Spleen (tissue), 11 donors: ENCODE measurements at regions not wholly inside any gene's neighbourhood (a gene's known extent, or its start where the extent isn't known, plus 50 kb on each side); places are given as distances from the start of the nearest gene placed in this dataset.

ENCODE experiments used
- DNase-seq: peaks from one replicate; pipeline ENCODE4 v3.0.0-alpha.2; 2020
- H3K27ac ChIP-seq, 8 donors: fragments of 200-600 bp; sonication (generic) in 7 of 8; 1 replicate in 4 of 8; 2 replicates in 4 of 8; pipeline versions ENCODE4 v1.5.0 to v1.8.0; 2016 to 2021; ENCODE audit warnings: inconsistent platforms in 4 of 8, mild to moderate bottlenecking in 4 of 8, moderate library complexity in 1 of 8
- H3K27me3 ChIP-seq, 7 donors: fragments of 200-600 bp; sonication (generic) in 6 of 7; replicated peaks in 1 of 7; 1 replicate in 4 of 7; 2 replicates in 3 of 7; pipeline versions ENCODE4 v1.5.0 to v1.8.0; 2016 to 2021; ENCODE audit warnings: inconsistent platforms in 3 of 7, mild to moderate bottlenecking in 1 of 7
- H3K36me3 ChIP-seq, 6 donors: fragments of 200-600 bp; sonication (generic) in 5 of 6; 1 replicate in 4 of 6; 2 replicates in 2 of 6; pipeline versions ENCODE4 v1.5.0 to v1.8.0; 2016 to 2021; ENCODE audit warnings: inconsistent platforms in 2 of 6
- H3K4me1 ChIP-seq, 6 donors: fragments of 200-600 bp; sonication (generic) in 5 of 6; 1 replicate in 3 of 6; 2 replicates in 3 of 6; pipeline versions ENCODE4 v1.5.0 to v1.8.0; 2016 to 2021; ENCODE audit warnings: inconsistent platforms in 3 of 6
- H3K4me3 ChIP-seq, 8 donors: fragments of 200-600 bp; sonication (generic) in 7 of 8; 1 replicate in 4 of 8; 2 replicates in 4 of 8; pipeline versions ENCODE4 v1.5.0 to v1.8.0; 2016 to 2021; ENCODE audit warnings: inconsistent platforms in 4 of 8, mild to moderate bottlenecking in 4 of 8, moderate library complexity in 2 of 8
- H3K9me3 ChIP-seq, 8 donors: fragments of 200-600 bp; sonication (generic) in 7 of 8; 1 replicate in 4 of 8; 2 replicates in 4 of 8; pipeline versions ENCODE4 v1.5.0 to v1.8.0; 2016 to 2021; ENCODE audit warnings: inconsistent platforms in 4 of 8
- CTCF ChIP-seq, 11 experiments: fragments of 200-600 bp in 7 of 11; fragments of 450-650 bp in 4 of 11; sonication (generic) in 4 of 11; IDR thresholded peaks in 8 of 11; conservative IDR thresholded peaks in 3 of 11; 1 replicate in 7 of 11; 2 replicates in 4 of 11; pipeline versions ENCODE4 v1.4.0 to v1.8.0; 2016 to 2021; ENCODE audit warnings: antibody characterized with exemption in 11 of 11, inconsistent platforms in 4 of 11, mild to moderate bottlenecking in 1 of 11
- POLR2A ChIP-seq, 3 donors: fragments of 450-650 bp; IDR thresholded peaks; one replicate each; pipeline ENCODE4 v1.5.1; 2017; ENCODE audit warnings: antibody characterized with exemption in 3 of 3, mild to moderate bottlenecking in 1 of 3
- POLR2AphosphoS5 ChIP-seq, 3 donors: sonication (generic); formaldehyde crosslinking; IDR thresholded peaks; one replicate each; pipeline ENCODE4 v1.5.1; 2017; ENCODE audit warnings: antibody characterized with exemption in 3 of 3
- WGBS, 5 donors: extraction: QIAGEN DNeasy Blood & Tissue Kit in 3 of 5; methylation state at CpG; one replicate each; pipeline versions ENCODE4 v1.1.5 to v1.1.7; 2013 to 2018; 5-methylcytosine and 5-hydroxymethylcytosine counted together
- intact Hi-C: fragments of 100-400 bp; cut with DNase I; formaldehyde crosslinking; loops from one replicate; pipeline ENCODE4 v1.15.0; 2023; ENCODE audit warnings: low total_unique reads
- donor health status: healthy with polysubstance abuse.
- donor health status: DM: no; HTN: no; CAD: no; lungs with moderate emphysema.
- donor health status: DM: no; HTN: no; CAD: no.
- donor health status: Bipolar disorder and iron deficiency.
- donor health status: healthy.
- donor health status: DM: no; HTN: no; CAD: no.
- donor health status: DM: yes; HTN: yes; CAD: no.

- no peaks in the 10 kb centered on the region for H3K36me3 ChIP-seq
- intact Hi-C loops: no loop called here
- H3K27ac ChIP-seq: no peak overlapping the region
- H3K4me1 ChIP-seq: no peaks in the 10 kb centered on the region
- peaks cover 0 to 21% (median 9%) of the 10 kb centered on the region in 8 donors for H3K9me3 ChIP-seq
- DNase-seq: no peak
- no peak overlapping the region for H3K4me3 ChIP-seq
- H3K27me3 ChIP-seq: no peaks in the 10 kb centered on the region
- WGBS, 5 donors: 76 to 82% (median 79%) methylated on average over 8 of the region's 8 CpGs
- TF ChIP-seq POLR2A (IDR thresholded peaks at IDR 0.05) (no peak), CTCF (IDR thresholded peaks at IDR 0.05 in 8 of 11, conservative IDR thresholded peaks at IDR 0.05 in 3 of 11) (no peak), POLR2AphosphoS5 (IDR thresholded peaks at IDR 0.05) (no peak)
These were observed 219.2 kb downstream of the C6orf118 start for GRCh38 chr6:165090242-165090641.

GRCh38 chr6:165086814-165087213 is 222.6 kb downstream of the C6orf118 start:
- intact Hi-C loops: no loop called here
- Histone ChIP-seq H3K9me3 (peaks cover 0 to 8% (median 0%) of the 10 kb centered on the region in 8 donors), H3K4me1 (no peaks in the 10 kb centered on the region), H3K27me3 (no peaks in the 10 kb centered on the region), H3K36me3 (no peaks in the 10 kb centered on the region), H3K4me3 (no peak overlapping the region), H3K27ac (no peak overlapping the region)
- DNase-seq: no peak
- 76 to 93% (median 84%) methylated on average over 3 of the region's 3 CpGs for WGBS, 5 donors
- TF ChIP-seq POLR2AphosphoS5 (IDR thresholded peaks at IDR 0.05): no peak

DNA sequence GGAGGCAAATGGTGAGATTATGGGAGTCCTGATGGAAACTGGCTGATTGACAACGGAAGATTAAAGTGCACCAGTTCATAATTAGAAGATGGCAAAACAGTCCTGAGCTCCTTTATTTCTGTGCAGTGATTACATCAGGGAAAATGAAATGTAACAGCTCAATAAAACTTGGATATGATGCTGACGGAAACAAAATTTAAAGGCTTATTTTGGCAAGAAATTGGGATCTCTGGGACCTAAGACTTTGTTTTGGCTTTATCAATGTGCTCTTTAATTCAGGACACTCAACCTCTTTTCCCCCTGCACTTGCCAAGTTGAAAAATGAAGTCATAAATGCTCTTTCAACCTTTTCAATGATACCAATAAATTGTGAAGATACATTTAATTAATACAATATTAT is 226.8 kb downstream of the C6orf118 start:
- H3K36me3 ChIP-seq: no peaks in the 10 kb centered on the region
- no peak overlapping the region for H3K27ac ChIP-seq
- H3K4me3 ChIP-seq: no peak overlapping the region
- no peak for DNase-seq
- peaks cover 0 to 3% (median 0%) of the 10 kb centered on the region in 8 donors for H3K9me3 ChIP-seq
- intact Hi-C loops: no loop called here
- TF ChIP-seq CTCF (IDR thresholded peaks at IDR 0.05 in 8 of 11, conservative IDR thresholded peaks at IDR 0.05 in 3 of 11) (no peak), POLR2AphosphoS5 (IDR thresholded peaks at IDR 0.05) (no peak), POLR2A (IDR thresholded peaks at IDR 0.05) (no peak)
- no peaks in the 10 kb centered on the region for H3K4me1 ChIP-seq
- 83 to 89% (median 86%) methylated on average over 2 of the region's 2 CpGs for WGBS, 5 donors
- no peaks in the 10 kb centered on the region for H3K27me3 ChIP-seq

DNA sequence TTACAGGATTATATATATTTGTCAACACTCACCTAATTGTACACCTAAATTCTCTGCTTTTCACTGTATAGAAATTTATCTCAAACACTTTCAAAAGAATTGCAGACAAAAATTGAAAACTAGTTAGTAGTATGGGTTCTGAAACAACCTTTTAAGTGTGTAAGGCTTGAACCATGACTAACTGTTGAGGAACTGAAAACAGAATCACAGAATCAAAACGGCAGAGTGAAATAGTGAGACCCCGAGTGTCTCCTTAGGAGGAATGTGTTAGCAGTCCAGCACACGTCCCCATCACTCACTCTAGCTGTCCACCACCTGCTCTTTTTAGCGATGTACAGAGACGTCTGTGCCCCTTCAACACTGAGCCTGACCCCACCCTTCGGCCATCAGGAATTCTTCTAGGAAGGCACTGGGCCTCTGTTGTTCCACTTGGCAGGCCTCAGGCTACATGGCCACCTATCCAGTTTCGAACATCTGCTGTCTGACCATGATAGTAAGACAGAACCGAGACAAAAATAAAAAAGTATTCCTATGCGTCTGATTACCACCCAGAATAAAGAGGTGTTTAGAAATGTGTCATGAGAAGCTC is 227.4 kb downstream of the C6orf118 start:
- intact Hi-C loops: no loop called here
- 71 to 86% (median 79%) methylated on average over 9 of the region's 9 CpGs for WGBS, 5 donors

More for the DNA sequence above, 227.4 kb downstream of the C6orf118 start:
- no peaks in the 10 kb centered on the region for H3K4me1 ChIP-seq
- no peak overlapping the region for H3K27ac ChIP-seq
- no peaks in the 10 kb centered on the region for H3K36me3 ChIP-seq
- H3K27me3 ChIP-seq: no peaks in the 10 kb centered on the region
- no peak for TF ChIP-seq POLR2AphosphoS5 (IDR thresholded peaks at IDR 0.05)
- no peak for TF ChIP-seq CTCF (IDR thresholded peaks at IDR 0.05 in 8 of 11, conservative IDR thresholded peaks at IDR 0.05 in 3 of 11)
- no peak for TF ChIP-seq POLR2A (IDR thresholded peaks at IDR 0.05)
- no peak overlapping the region for H3K4me3 ChIP-seq
- DNase-seq: no peak
- peaks cover 0 to 3% (median 0%) of the 10 kb centered on the region in 8 donors for H3K9me3 ChIP-seq
